HEK293 (cell line): ENCODE measurements at regions not wholly inside any gene's neighbourhood (a gene's known extent, or its start where the extent isn't known, plus 50 kb on each side); places are given as distances from the start of the nearest gene placed in this dataset.

Experiments used
- CTCF ChIA-PET: fragments of 350-600 bp; formaldehyde crosslinking; extraction: SDS; loops from one replicate; lab custom pipeline; 2021; ENCODE audit warnings: antibody characterized with exemption; lab: Yijun Ruan, JAX
- POLR2A ChIA-PET: fragments of 300-600 bp; formaldehyde crosslinking; extraction: SDS; loops from one replicate; lab custom pipeline; 2020; ENCODE audit warnings: antibody characterized with exemption, inconsistent platforms; lab: Yijun Ruan, JAX
- H3K27ac ChIP-seq: fragments of 200-500 bp; sonication (Bioruptor generic); 2 replicates; pipeline ENCODE4 v1.5.1; 2014; ENCODE audit warnings: low read depth, low read length, control low read depth, inconsistent platforms; ENCODE audit errors: extremely low read depth
- H3K36me3 ChIP-seq, 2 experiments: fragments of 200-500 bp in 1 of 2; sonication (Bioruptor generic) in 1 of 2; 1 replicate in 1 of 2; 2 replicates in 1 of 2; pipeline ENCODE4 v1.5.1; 2014 to 2017; ENCODE audit warnings: inconsistent platforms in 2 of 2, low read length in 2 of 2; ENCODE audit not compliant: control insufficient read depth in 2 of 2, insufficient read depth in 1 of 2
- H3K4me1 ChIP-seq: fragments of 200-500 bp; sonication (Bioruptor generic); 2 replicates; pipeline ENCODE4 v1.5.1; 2014; ENCODE audit warnings: mild to moderate bottlenecking, low read length, inconsistent platforms; ENCODE audit not compliant: control insufficient read depth, insufficient read depth
- H3K4me3 ChIP-seq: 2 replicates; pipeline ENCODE4 v1.5.1; 2011; ENCODE audit warnings: low read depth, mild to moderate bottlenecking, control low read depth, low read length, moderate library complexity
- H3K9me3 ChIP-seq: fragments of 200-500 bp; sonication (Bioruptor generic); 2 replicates; pipeline ENCODE4 v1.5.1; 2014; ENCODE audit warnings: low read depth, low read length, inconsistent platforms; ENCODE audit not compliant: control insufficient read depth, insufficient read depth
- BCL11A ChIP-seq: fragments of 450-650 bp; formaldehyde crosslinking; IDR thresholded peaks from 2 replicates; pipeline ENCODE4 v1.5.1; 2016; ENCODE audit warnings: low read depth, missing biosample characterization, missing genetic modification characterization
- BCL11B ChIP-seq: fragments of 450-650 bp; formaldehyde crosslinking; IDR thresholded peaks from 2 replicates; pipeline ENCODE4 v1.5.1; 2016; ENCODE audit warnings: low read depth, missing biosample characterization, missing genetic modification characterization
- GFI1B ChIP-seq: fragments of 450-650 bp; formaldehyde crosslinking; IDR thresholded peaks from 2 replicates; pipeline ENCODE4 v1.5.1; 2016; ENCODE audit warnings: missing biosample characterization, missing genetic modification characterization
- GLI4 ChIP-seq: fragments of 450-650 bp; formaldehyde crosslinking; IDR thresholded peaks from 2 replicates; pipeline ENCODE4 v1.5.1; 2016; ENCODE audit warnings: missing biosample characterization, missing genetic modification characterization
- OSR2 ChIP-seq: fragments of 450-650 bp; formaldehyde crosslinking; IDR thresholded peaks from 2 replicates; pipeline ENCODE4 v1.5.1; 2016; ENCODE audit warnings: missing biosample characterization, missing genetic modification characterization
- PRDM2 ChIP-seq: fragments of 450-650 bp; formaldehyde crosslinking; IDR thresholded peaks from 2 replicates; pipeline ENCODE4 v1.5.1; 2016; ENCODE audit warnings: missing biosample characterization, missing genetic modification characterization, borderline replicate concordance
- SETDB1 ChIP-seq: IDR thresholded peaks from one replicate; pipeline ENCODE4 v1.6.1; 2017; ENCODE audit warnings: mild to moderate bottlenecking, low read length, moderate library complexity, mixed read lengths; ENCODE audit not compliant: insufficient read length
- TSHZ1 ChIP-seq: fragments of 450-650 bp; formaldehyde crosslinking; IDR thresholded peaks from 2 replicates; pipeline ENCODE4 v1.5.1; 2016; ENCODE audit warnings: missing biosample characterization, missing genetic modification characterization, borderline replicate concordance
- ZBTB17 ChIP-seq: fragments of 450-650 bp; formaldehyde crosslinking; IDR thresholded peaks from 2 replicates; pipeline ENCODE4 v1.5.1; 2016; ENCODE audit warnings: missing biosample characterization, missing genetic modification characterization
- ZEB2 ChIP-seq: fragments of 450-650 bp; formaldehyde crosslinking; IDR thresholded peaks from 2 replicates; pipeline ENCODE4 v1.5.1; 2016; ENCODE audit warnings: missing biosample characterization, missing genetic modification characterization
- ZFP37 ChIP-seq: fragments of 450-650 bp; formaldehyde crosslinking; IDR thresholded peaks from 2 replicates; pipeline ENCODE4 v1.5.1; 2016; ENCODE audit warnings: missing biosample characterization, missing genetic modification characterization
- ZNF114 ChIP-seq: fragments of 450-650 bp; formaldehyde crosslinking; IDR thresholded peaks from 2 replicates; pipeline ENCODE4 v1.5.0; 2017; ENCODE audit warnings: missing biosample characterization, missing genetic modification characterization
- ZNF202 ChIP-seq: fragments of 450-650 bp; formaldehyde crosslinking; IDR thresholded peaks from 2 replicates; pipeline ENCODE4 v1.5.1; 2016; ENCODE audit warnings: missing biosample characterization, missing genetic modification characterization, borderline replicate concordance
- ZNF211 ChIP-seq: fragments of 450-650 bp; formaldehyde crosslinking; IDR thresholded peaks from 2 replicates; pipeline ENCODE4 v1.5.1; 2016; ENCODE audit warnings: low read depth, missing biosample characterization, missing genetic modification characterization
- ZNF248 ChIP-seq: fragments of 450-650 bp; formaldehyde crosslinking; IDR thresholded peaks from 2 replicates; pipeline ENCODE4 v1.5.1; 2017; ENCODE audit warnings: missing biosample characterization, missing genetic modification characterization
- ZNF26 ChIP-seq: fragments of 450-650 bp; formaldehyde crosslinking; IDR thresholded peaks from 2 replicates; pipeline ENCODE4 v1.5.1; 2016; ENCODE audit warnings: missing biosample characterization, missing genetic modification characterization
- ZNF266 ChIP-seq: fragments of 450-650 bp; formaldehyde crosslinking; IDR thresholded peaks from 2 replicates; pipeline ENCODE4 v1.5.1; 2016; ENCODE audit warnings: missing biosample characterization, missing genetic modification characterization, low read depth
- ZNF416 ChIP-seq: fragments of 450-650 bp; formaldehyde crosslinking; IDR thresholded peaks from 2 replicates; pipeline ENCODE4 v1.5.1; 2016; ENCODE audit warnings: missing biosample characterization, missing genetic modification characterization
- ZNF423 ChIP-seq: fragments of 450-650 bp; formaldehyde crosslinking; IDR thresholded peaks from 2 replicates; pipeline ENCODE4 v1.5.1; 2016; ENCODE audit warnings: missing biosample characterization, missing genetic modification characterization
- ZNF433 ChIP-seq: fragments of 450-650 bp; formaldehyde crosslinking; IDR thresholded peaks from 2 replicates; pipeline ENCODE4 v1.5.1; 2016; ENCODE audit warnings: missing biosample characterization, missing genetic modification characterization, low read depth
- ZNF514 ChIP-seq: fragments of 450-650 bp; formaldehyde crosslinking; IDR thresholded peaks from 2 replicates; pipeline ENCODE4 v1.5.1; 2016; ENCODE audit warnings: missing biosample characterization, missing genetic modification characterization
- ZNF530 ChIP-seq: fragments of 450-650 bp; formaldehyde crosslinking; IDR thresholded peaks from 2 replicates; pipeline ENCODE4 v1.5.1; 2016; ENCODE audit warnings: low read depth, missing biosample characterization, missing genetic modification characterization
- ZNF837 ChIP-seq: fragments of 450-650 bp; formaldehyde crosslinking; IDR thresholded peaks from 2 replicates; pipeline ENCODE4 v1.5.1; 2016; ENCODE audit warnings: missing biosample characterization, missing genetic modification characterization
- ZSCAN16 ChIP-seq: fragments of 450-650 bp; formaldehyde crosslinking; IDR thresholded peaks from 2 replicates; pipeline ENCODE4 v1.5.1; 2016; ENCODE audit warnings: missing biosample characterization, missing genetic modification characterization

GRCh38 chr11:34823639-34824038 is 92.5 kb downstream of the APIP start:
- CTCF ChIA-PET = interaction anchor here (0.6 kb wide), 1 partner anchor 457 kb away, joined by 5 read pairs; no protein-coding TSS in a partner anchor
- Histone ChIP-seq H3K4me3 (no peak overlapping the region), H3K27ac (no peak overlapping the region), H3K36me3 (no peaks in the 10 kb centered on the region), H3K4me1 (no peaks in the 10 kb centered on the region), H3K9me3 (no peaks in the 10 kb centered on the region)
- no peak for TF ChIP-seq GLI4 (tag by site-specific recombination)
- TF ChIP-seq ZNF416 (tag by site-specific recombination) = no peak
- no peak for TF ChIP-seq ZNF530 (tag by site-specific recombination)
- TF ChIP-seq ZNF202 = no peak
- no peak for TF ChIP-seq ZNF433 (tag by site-specific recombination)
- TF ChIP-seq ZNF837 (tag by site-specific recombination) = no peak
- TF ChIP-seq TSHZ1 (tag by site-specific recombination) = no peak
- no peak for TF ChIP-seq ZNF211 (tag by site-specific recombination)
- TF ChIP-seq GFI1B (tag by site-specific recombination) = no peak
- TF ChIP-seq ZNF266 (tag by site-specific recombination) = no peak
- TF ChIP-seq ZSCAN16 (tag by site-specific recombination) = no peak
- no peak for TF ChIP-seq PRDM2 (tag by site-specific recombination)
- no peak for TF ChIP-seq BCL11A (tag by site-specific recombination)
- TF ChIP-seq OSR2 (tag by site-specific recombination) = no peak
- POLR2A ChIA-PET = no interaction called here

GRCh38 chr11:34823197-34823596 is 93.0 kb downstream of the APIP start:
- ChIA-PET POLR2A (no interaction called here), CTCF (no interaction called here)
- no peaks in the 10 kb centered on the region for H3K36me3 ChIP-seq
- H3K27ac ChIP-seq = no peak overlapping the region
- no peak overlapping the region for H3K4me3 ChIP-seq
- no peaks in the 10 kb centered on the region for H3K4me1 ChIP-seq
- no peaks in the 10 kb centered on the region for H3K9me3 ChIP-seq
- TF ChIP-seq ZBTB17 (no peak), SETDB1 (no peak), ZEB2 (no peak), BCL11B (no peak), ZNF248 (tag by site-specific recombination) (no peak), ZNF514 (no peak), ZNF114 (tag by site-specific recombination) (no peak), ZFP37 (tag by site-specific recombination) (no peak), ZNF26 (tag by site-specific recombination) (no peak), ZNF423 (tag by site-specific recombination) (no peak)
